ENCODE measurements at regions not wholly inside any gene's neighbourhood (a gene's known extent, or its start where the extent isn't known, plus 50 kb on each side); places are given as distances from the start of the nearest gene placed in this dataset.

DNA sequence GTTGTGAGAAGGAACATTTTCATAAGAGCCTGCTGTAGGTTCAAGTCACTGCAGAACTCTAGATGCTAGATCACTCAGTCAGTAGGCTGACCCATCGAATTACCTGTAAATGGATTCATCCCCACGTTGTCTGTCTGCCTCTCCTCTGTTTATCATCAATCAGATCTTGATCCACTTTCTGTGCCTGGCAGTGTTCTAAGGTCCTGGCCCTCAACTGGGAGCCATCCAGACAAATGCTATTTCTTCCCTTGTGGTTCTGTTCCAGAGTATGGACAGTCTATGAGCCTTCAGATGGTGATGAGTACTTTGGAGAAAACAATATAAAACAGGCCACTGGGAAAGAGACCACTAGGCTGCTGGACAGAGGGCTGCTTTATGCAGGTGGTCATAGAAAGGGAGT is 699.4 kb upstream of the TMEM132C start:
- FAIRE-seq: no peak
- Histone ChIP-seq H3K9me3 (replicated peaks; ENCODE audit: control insufficient read depth, insufficient read depth, low read length) (no peaks in the 10 kb centered on the region), H4K20me1 (ENCODE audit: control insufficient read depth, insufficient read depth) (no peaks in the 10 kb centered on the region), H3K36me3 (ENCODE audit: control insufficient read depth in 2 of 2, insufficient read depth in 2 of 2, low read length in 1 of 2) (no peaks in the 10 kb centered on the region), H3K79me2 (ENCODE audit: control insufficient read depth, insufficient read depth, low read length) (no peaks in the 10 kb centered on the region), H3K4me3 (no peak overlapping the region), H3K4me1 (ENCODE audit: control insufficient read depth, insufficient read depth, low read length) (no peaks in the 10 kb centered on the region), H3K27ac (ENCODE audit: control insufficient read depth, insufficient read depth) (no peak overlapping the region), H3K9ac (ENCODE audit: control insufficient read depth, insufficient read depth, low read length) (no peak overlapping the region), H2AFZ (ENCODE audit: control insufficient read depth, low read depth, low read length) (no peak overlapping the region), H3K27me3 (replicated peaks in 1 of 2; ENCODE audit: control insufficient read depth in 2 of 2, insufficient read depth in 2 of 2, low read length in 1 of 2) (no peaks in the 10 kb centered on the region), H3K4me2 (ENCODE audit: control insufficient read depth, insufficient read depth) (no peak overlapping the region)
- intact Hi-C loops (cut with micrococcal nuclease; ENCODE audit: unreplicated experiment) (no loop called here), in situ Hi-C loops (cut with MboI) (no loop called here)
- ChIA-PET RAD21 (ENCODE audit: unreplicated experiment) (no interaction called here), CTCF (no interaction called here), POLR2A (no interaction called here), SMC1A (ENCODE audit: uncharacterized antibody, unreplicated experiment) (no interaction called here)
- no TSS peak for BruUV-seq (replicated peaks)
- TF ChIP-seq, protein P1, sequence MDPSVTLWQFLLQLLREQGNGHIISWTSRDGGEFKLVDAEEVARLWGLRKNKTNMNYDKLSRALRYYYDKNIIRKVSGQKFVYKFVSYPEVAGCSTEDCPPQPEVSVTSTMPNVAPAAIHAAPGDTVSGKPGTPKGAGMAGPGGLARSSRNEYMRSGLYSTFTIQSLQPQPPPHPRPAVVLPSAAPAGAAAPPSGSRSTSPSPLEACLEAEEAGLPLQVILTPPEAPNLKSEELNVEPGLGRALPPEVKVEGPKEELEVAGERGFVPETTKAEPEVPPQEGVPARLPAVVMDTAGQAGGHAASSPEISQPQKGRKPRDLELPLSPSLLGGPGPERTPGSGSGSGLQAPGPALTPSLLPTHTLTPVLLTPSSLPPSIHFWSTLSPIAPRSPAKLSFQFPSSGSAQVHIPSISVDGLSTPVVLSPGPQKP (IDR thresholded peaks at IDR 0.05; ENCODE audit: low read depth, low read length): no peak
- TF ChIP-seq, protein P2, sequence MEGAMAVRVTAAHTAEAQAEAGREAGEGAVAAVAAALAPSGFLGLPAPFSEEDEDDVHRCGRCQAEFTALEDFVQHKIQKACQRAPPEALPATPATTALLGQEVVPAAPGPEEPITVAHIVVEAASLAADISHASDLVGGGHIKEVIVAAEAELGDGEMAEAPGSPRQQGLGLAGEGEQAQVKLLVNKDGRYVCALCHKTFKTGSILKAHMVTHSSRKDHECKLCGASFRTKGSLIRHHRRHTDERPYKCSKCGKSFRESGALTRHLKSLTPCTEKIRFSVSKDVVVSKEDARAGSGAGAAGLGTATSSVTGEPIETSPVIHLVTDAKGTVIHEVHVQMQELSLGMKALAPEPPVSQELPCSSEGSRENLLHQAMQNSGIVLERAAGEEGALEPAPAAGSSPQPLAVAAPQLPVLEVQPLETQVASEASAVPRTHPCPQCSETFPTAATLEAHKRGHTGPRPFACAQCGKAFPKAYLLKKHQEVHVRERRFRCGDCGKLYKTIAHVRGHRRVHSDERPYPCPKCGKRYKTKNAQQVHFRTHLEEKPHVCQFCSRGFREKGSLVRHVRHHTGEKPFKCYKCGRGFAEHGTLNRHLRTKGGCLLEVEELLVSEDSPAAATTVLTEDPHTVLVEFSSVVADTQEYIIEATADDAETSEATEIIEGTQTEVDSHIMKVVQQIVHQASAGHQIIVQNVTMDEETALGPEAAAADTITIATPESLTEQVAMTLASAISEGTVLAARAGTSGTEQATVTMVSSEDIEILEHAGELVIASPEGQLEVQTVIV (IDR thresholded peaks at IDR 0.05; ENCODE audit: borderline replicate concordance, partially characterized antibody): no peak
- TF ChIP-seq, protein P3, sequence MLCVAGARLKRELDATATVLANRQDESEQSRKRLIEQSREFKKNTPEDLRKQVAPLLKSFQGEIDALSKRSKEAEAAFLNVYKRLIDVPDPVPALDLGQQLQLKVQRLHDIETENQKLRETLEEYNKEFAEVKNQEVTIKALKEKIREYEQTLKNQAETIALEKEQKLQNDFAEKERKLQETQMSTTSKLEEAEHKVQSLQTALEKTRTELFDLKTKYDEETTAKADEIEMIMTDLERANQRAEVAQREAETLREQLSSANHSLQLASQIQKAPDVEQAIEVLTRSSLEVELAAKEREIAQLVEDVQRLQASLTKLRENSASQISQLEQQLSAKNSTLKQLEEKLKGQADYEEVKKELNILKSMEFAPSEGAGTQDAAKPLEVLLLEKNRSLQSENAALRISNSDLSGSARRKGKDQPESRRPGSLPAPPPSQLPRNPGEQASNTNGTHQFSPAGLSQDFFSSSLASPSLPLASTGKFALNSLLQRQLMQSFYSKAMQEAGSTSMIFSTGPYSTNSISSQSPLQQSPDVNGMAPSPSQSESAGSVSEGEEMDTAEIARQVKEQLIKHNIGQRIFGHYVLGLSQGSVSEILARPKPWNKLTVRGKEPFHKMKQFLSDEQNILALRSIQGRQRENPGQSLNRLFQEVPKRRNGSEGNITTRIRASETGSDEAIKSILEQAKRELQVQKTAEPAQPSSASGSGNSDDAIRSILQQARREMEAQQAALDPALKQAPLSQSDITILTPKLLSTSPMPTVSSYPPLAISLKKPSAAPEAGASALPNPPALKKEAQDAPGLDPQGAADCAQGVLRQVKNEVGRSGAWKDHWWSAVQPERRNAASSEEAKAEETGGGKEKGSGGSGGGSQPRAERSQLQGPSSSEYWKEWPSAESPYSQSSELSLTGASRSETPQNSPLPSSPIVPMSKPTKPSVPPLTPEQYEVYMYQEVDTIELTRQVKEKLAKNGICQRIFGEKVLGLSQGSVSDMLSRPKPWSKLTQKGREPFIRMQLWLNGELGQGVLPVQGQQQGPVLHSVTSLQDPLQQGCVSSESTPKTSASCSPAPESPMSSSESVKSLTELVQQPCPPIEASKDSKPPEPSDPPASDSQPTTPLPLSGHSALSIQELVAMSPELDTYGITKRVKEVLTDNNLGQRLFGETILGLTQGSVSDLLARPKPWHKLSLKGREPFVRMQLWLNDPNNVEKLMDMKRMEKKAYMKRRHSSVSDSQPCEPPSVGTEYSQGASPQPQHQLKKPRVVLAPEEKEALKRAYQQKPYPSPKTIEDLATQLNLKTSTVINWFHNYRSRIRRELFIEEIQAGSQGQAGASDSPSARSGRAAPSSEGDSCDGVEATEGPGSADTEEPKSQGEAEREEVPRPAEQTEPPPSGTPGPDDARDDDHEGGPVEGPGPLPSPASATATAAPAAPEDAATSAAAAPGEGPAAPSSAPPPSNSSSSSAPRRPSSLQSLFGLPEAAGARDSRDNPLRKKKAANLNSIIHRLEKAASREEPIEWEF (IDR thresholded peaks at IDR 0.05; ENCODE audit: insufficient replicate concordance, low read depth, low read length): no peak
- TF ChIP-seq HDGF (IDR thresholded peaks at IDR 0.05): no peak
- ATAC-seq: no peak
- no peak for DNase-seq (ENCODE audit: low read depth, low spot score)
- 4% methylated on average over 2 of the region's 2 CpGs for WGBS (ENCODE audit: insufficient coverage, insufficient replicate concordance, low lambda C conversion rate, missing lambda C conversion rate)
